Endothelial cell (in vitro differentiated cells): ENCODE measurements at regions not wholly inside any gene's neighbourhood (a gene's known extent, or its start where the extent isn't known, plus 50 kb on each side); places are given as distances from the start of the nearest gene placed in this dataset.

Source experiments
- DNase-seq: peaks from one replicate; pipeline ENCODE4 v3.0.0; 2021; ENCODE audit warnings: low spot score
- H3K27ac Mint-ChIP-seq: one replicate; pipeline ENCODE4 v1.8.0; 2021; ENCODE audit warnings: mixed read lengths, inconsistent platforms; ENCODE audit not compliant: unreplicated experiment
- H3K27me3 Mint-ChIP-seq: one replicate; pipeline ENCODE4 v1.8.0; 2021; ENCODE audit warnings: mild to moderate bottlenecking, moderate library complexity, mixed read lengths, inconsistent platforms; ENCODE audit not compliant: unreplicated experiment
- H3K36me3 Mint-ChIP-seq: one replicate; pipeline ENCODE4 v1.8.0; 2021; ENCODE audit warnings: mild to moderate bottlenecking, low read depth, mixed read lengths, inconsistent platforms; ENCODE audit not compliant: unreplicated experiment
- H3K4me1 Mint-ChIP-seq: one replicate; pipeline ENCODE4 v1.8.0; 2021; ENCODE audit warnings: mild to moderate bottlenecking, mixed read lengths, inconsistent platforms; ENCODE audit not compliant: unreplicated experiment
- H3K4me3 Mint-ChIP-seq: one replicate; pipeline ENCODE4 v1.8.0; 2021; ENCODE audit warnings: mild to moderate bottlenecking, mixed read lengths, inconsistent platforms; ENCODE audit not compliant: unreplicated experiment
- H3K9me3 Mint-ChIP-seq: one replicate; pipeline ENCODE4 v1.8.0; 2021; ENCODE audit warnings: mixed read lengths, inconsistent platforms; ENCODE audit not compliant: unreplicated experiment
- CTCF ChIP-seq: fragments of 200-600 bp; sonication (generic); IDR thresholded peaks from one replicate; pipeline ENCODE4 v1.5.0; 2021; ENCODE audit warnings: antibody characterized with exemption; ENCODE audit not compliant: unreplicated experiment

GRCh38 chr5:171617266-171617665, 168.4 kb upstream of the SMIM23 start:
- Mint-ChIP-seq H3K4me3 (no peak overlapping the region), H3K9me3 (no peaks in the 10 kb centered on the region)
- no peak for DNase-seq

GRCh38 chr5:171617817-171618591, 167.6 kb upstream of the SMIM23 start:
- Mint-ChIP-seq H3K27me3 (peaks cover 14% of the 10 kb centered on the region), H3K4me3 (no peak overlapping the region), H3K9me3 (no peaks in the 10 kb centered on the region), H3K4me1 (peaks cover 2% of the 10 kb centered on the region), H3K36me3 (no peaks in the 10 kb centered on the region), H3K27ac (no peak overlapping the region)
- no peak for TF ChIP-seq CTCF
- DNase-seq: no peak

More at GRCh38 chr5:171617266-171617665, 168.4 kb upstream of the SMIM23 start:
- H3K27ac Mint-ChIP-seq: no peak overlapping the region
- no peak for TF ChIP-seq CTCF
- H3K36me3 Mint-ChIP-seq: no peaks in the 10 kb centered on the region
- H3K4me1 Mint-ChIP-seq: peaks cover 2% of the 10 kb centered on the region
- H3K27me3 Mint-ChIP-seq: peaks cover 11% of the 10 kb centered on the region

GRCh38 chr5:171619196-171619595, 166.4 kb upstream of the SMIM23 start:
- H3K4me1 Mint-ChIP-seq: peaks cover 2% of the 10 kb centered on the region
- H3K4me3 Mint-ChIP-seq: no peak overlapping the region
- peaks cover 16% of the 10 kb centered on the region for H3K27me3 Mint-ChIP-seq
- H3K27ac Mint-ChIP-seq: no peak overlapping the region
- no peak for TF ChIP-seq CTCF
- H3K9me3 Mint-ChIP-seq: no peaks in the 10 kb centered on the region
- DNase-seq: no peak
- H3K36me3 Mint-ChIP-seq: no peaks in the 10 kb centered on the region

- Mint-ChIP-seq H3K27me3 (peaks cover 16% of the 10 kb centered on the region), H3K4me1 (peaks cover 2% of the 10 kb centered on the region), H3K4me3 (no peak overlapping the region), H3K27ac (no peak overlapping the region), H3K9me3 (no peaks in the 10 kb centered on the region), H3K36me3 (no peaks in the 10 kb centered on the region)
- no peak for TF ChIP-seq CTCF
- DNase-seq: no peak
Measured at GRCh38 chr5:171619744-171620143, 165.9 kb upstream of the SMIM23 start.

- H3K27ac Mint-ChIP-seq: no peak overlapping the region
- no peak for TF ChIP-seq CTCF
- peaks cover 11% of the 10 kb centered on the region for H3K27me3 Mint-ChIP-seq
- no peaks in the 10 kb centered on the region for H3K36me3 Mint-ChIP-seq
- peaks cover 2% of the 10 kb centered on the region for H3K4me1 Mint-ChIP-seq
- DNase-seq: no peak
- no peak overlapping the region for H3K4me3 Mint-ChIP-seq
- no peaks in the 10 kb centered on the region for H3K9me3 Mint-ChIP-seq
Measured at GRCh38 chr5:171622010-171622409, 163.6 kb upstream of the SMIM23 start.
